DOHH2 (cell line): ENCODE measurements at regions not wholly inside any gene's neighbourhood (a gene's known extent, or its start where the extent isn't known, plus 50 kb on each side); places are given as distances from the start of the nearest gene placed in this dataset.

Experiments
- H3F3A ChIP-seq: fragments of 200-600 bp; sonication (generic), shearing (Covaris generic); 2 replicates; pipeline ENCODE4 v1.6.0; 2016; ENCODE audit warnings: antibody characterized with exemption, mild to moderate bottlenecking; ENCODE audit not compliant: control insufficient read depth, insufficient read depth
- H3K27ac ChIP-seq: fragments of 200-600 bp; sonication (generic); 2 replicates; pipeline ENCODE4 v1.5.1; 2014; ENCODE audit warnings: low read depth, mild to moderate bottlenecking, low read length, moderate library complexity
- H3K27me3 ChIP-seq: fragments of 200-600 bp; sonication (generic); 2 replicates; pipeline ENCODE4 v1.6.1; 2014; ENCODE audit warnings: mild to moderate bottlenecking, low read length, mixed read lengths; ENCODE audit not compliant: control insufficient read depth
- H3K36me3 ChIP-seq: fragments of 200-600 bp; sonication (generic); 2 replicates; pipeline ENCODE4 v1.6.1; 2014; ENCODE audit warnings: mild to moderate bottlenecking, low read length, moderate library complexity, mixed read lengths; ENCODE audit not compliant: control insufficient read depth
- H3K4me1 ChIP-seq: fragments of 200-600 bp; sonication (generic); 2 replicates; pipeline ENCODE4 v1.6.1; 2014; ENCODE audit warnings: mild to moderate bottlenecking, low read length, mixed read lengths; ENCODE audit not compliant: control insufficient read depth
- H3K4me2 ChIP-seq: fragments of 200-600 bp; sonication (generic); 2 replicates; pipeline ENCODE4 v1.6.0; 2014; ENCODE audit warnings: mild to moderate bottlenecking, low read length, moderate library complexity
- H3K4me3 ChIP-seq: fragments of 200-600 bp; sonication (generic); 2 replicates; pipeline ENCODE4 v1.5.1; 2014; ENCODE audit warnings: mild to moderate bottlenecking, low read length, mixed read lengths
- H3K79me2 ChIP-seq: fragments of 200-600 bp; sonication (generic); 2 replicates; pipeline ENCODE4 v1.6.1; 2014; ENCODE audit warnings: mild to moderate bottlenecking, low read length, mixed read lengths; ENCODE audit not compliant: control insufficient read depth
- H3K9me2 ChIP-seq: fragments of 200-600 bp; sonication (generic); replicated peaks from 2 replicates; pipeline ENCODE4 v1.6.1; 2014; ENCODE audit warnings: mild to moderate bottlenecking, low read length, mixed read lengths; ENCODE audit not compliant: control insufficient read depth
- H3K9me3 ChIP-seq: fragments of 200-600 bp; sonication (generic); 2 replicates; pipeline ENCODE4 v1.6.1; 2014; ENCODE audit warnings: antibody characterized with exemption, low read length, mixed read lengths; ENCODE audit not compliant: control insufficient read depth, insufficient read depth
- H4K20me1 ChIP-seq: fragments of 200-600 bp; sonication (generic); 2 replicates; pipeline ENCODE4 v1.6.0; 2014; ENCODE audit warnings: low read depth, mild to moderate bottlenecking, antibody characterized with exemption, low read length, moderate library complexity; ENCODE audit not compliant: control insufficient read depth, insufficient read depth
- CTCF ChIP-seq: fragments of 200-600 bp; sonication (generic); IDR thresholded peaks from one replicate; pipeline ENCODE4 v1.5.1; 2014; ENCODE audit warnings: antibody characterized with exemption, mild to moderate bottlenecking, low read depth, low read length; ENCODE audit not compliant: poor library complexity, severe bottlenecking
- EZH2phosphoT487 ChIP-seq: fragments of 200-600 bp; sonication (generic); IDR thresholded peaks from 2 replicates; pipeline ENCODE4 v1.6.1; 2017; ENCODE audit warnings: borderline replicate concordance, mild to moderate bottlenecking, antibody characterized with exemption, low read length, moderate library complexity, mixed read lengths

- Histone ChIP-seq H3K27me3 (no peaks in the 10 kb centered on the region), H3K9me3 (no peaks in the 10 kb centered on the region), H3K79me2 (no peaks in the 10 kb centered on the region), H3K27ac (no peak overlapping the region), H3K9me2 (no peaks in the 10 kb centered on the region), H3K4me3 (no peak overlapping the region), H3K4me1 (no peaks in the 10 kb centered on the region), H3K36me3 (no peaks in the 10 kb centered on the region), H3F3A (no peaks in the 10 kb centered on the region), H3K4me2 (no peak overlapping the region), H4K20me1 (no peaks in the 10 kb centered on the region)
- no peak for TF ChIP-seq CTCF
Observed at GRCh38 chr13:71214821-71215220, 652.2 kb downstream of the DACH1 start.

GRCh38 chr13:71214357-71214756 lies 652.6 kb downstream of the DACH1 start:
- Histone ChIP-seq H3F3A (no peaks in the 10 kb centered on the region), H3K9me3 (no peaks in the 10 kb centered on the region), H3K79me2 (no peaks in the 10 kb centered on the region), H3K9me2 (no peaks in the 10 kb centered on the region), H3K4me2 (no peak overlapping the region), H3K4me3 (no peak overlapping the region), H3K27ac (no peak overlapping the region), H3K27me3 (no peaks in the 10 kb centered on the region), H3K4me1 (no peaks in the 10 kb centered on the region), H4K20me1 (no peaks in the 10 kb centered on the region), H3K36me3 (no peaks in the 10 kb centered on the region)
- no peak for TF ChIP-seq EZH2phosphoT487
- no peak for TF ChIP-seq CTCF

- Histone ChIP-seq H3K27me3 (no peaks in the 10 kb centered on the region), H3K36me3 (no peaks in the 10 kb centered on the region), H3F3A (no peaks in the 10 kb centered on the region), H3K4me3 (no peak overlapping the region), H3K9me3 (no peaks in the 10 kb centered on the region), H3K9me2 (no peaks in the 10 kb centered on the region), H4K20me1 (no peaks in the 10 kb centered on the region), H3K27ac (no peak overlapping the region), H3K4me2 (no peak overlapping the region), H3K4me1 (no peaks in the 10 kb centered on the region), H3K79me2 (no peaks in the 10 kb centered on the region)
- TF ChIP-seq EZH2phosphoT487 (no peak), CTCF (no peak)
Observed at GRCh38 chr13:71213252-71213821, 653.7 kb downstream of the DACH1 start.
